GM12872 (cell line): ENCODE measurements at regions not wholly inside any gene's neighbourhood (a gene's known extent, or its start where the extent isn't known, plus 50 kb on each side); places are given as distances from the start of the nearest gene placed in this dataset.

ENCODE experiments used
- TF ChIP-seq, protein P1 (sequence below): IDR thresholded peaks from 3 replicates; pipeline ENCODE4 v1.5.1; 2011; ENCODE audit warnings: low read depth, mild to moderate bottlenecking, low read length, moderate library complexity; ENCODE audit not compliant: insufficient read depth

DNA sequence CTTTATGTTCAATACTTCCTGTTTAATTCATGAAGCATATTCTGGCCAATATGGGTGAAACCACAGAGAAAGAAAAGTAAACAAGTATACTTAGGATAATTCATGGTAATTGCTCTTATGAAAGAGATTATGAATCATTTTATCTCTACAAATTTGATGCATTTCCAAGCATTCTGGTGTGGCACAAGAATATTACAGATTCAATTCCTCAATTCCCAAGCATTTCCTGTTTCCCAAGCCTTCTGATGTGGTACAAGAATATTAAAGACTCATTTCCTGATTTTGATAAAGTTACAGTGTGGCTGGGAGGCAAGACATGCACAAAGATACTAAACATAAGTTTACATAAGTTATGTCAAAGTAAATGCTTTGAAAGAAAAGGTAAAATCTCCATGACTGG is 126.1 kb upstream of the NUDT7 start:
- TF ChIP-seq, protein P1, sequence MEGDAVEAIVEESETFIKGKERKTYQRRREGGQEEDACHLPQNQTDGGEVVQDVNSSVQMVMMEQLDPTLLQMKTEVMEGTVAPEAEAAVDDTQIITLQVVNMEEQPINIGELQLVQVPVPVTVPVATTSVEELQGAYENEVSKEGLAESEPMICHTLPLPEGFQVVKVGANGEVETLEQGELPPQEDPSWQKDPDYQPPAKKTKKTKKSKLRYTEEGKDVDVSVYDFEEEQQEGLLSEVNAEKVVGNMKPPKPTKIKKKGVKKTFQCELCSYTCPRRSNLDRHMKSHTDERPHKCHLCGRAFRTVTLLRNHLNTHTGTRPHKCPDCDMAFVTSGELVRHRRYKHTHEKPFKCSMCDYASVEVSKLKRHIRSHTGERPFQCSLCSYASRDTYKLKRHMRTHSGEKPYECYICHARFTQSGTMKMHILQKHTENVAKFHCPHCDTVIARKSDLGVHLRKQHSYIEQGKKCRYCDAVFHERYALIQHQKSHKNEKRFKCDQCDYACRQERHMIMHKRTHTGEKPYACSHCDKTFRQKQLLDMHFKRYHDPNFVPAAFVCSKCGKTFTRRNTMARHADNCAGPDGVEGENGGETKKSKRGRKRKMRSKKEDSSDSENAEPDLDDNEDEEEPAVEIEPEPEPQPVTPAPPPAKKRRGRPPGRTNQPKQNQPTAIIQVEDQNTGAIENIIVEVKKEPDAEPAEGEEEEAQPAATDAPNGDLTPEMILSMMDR, result no peak

DNA sequence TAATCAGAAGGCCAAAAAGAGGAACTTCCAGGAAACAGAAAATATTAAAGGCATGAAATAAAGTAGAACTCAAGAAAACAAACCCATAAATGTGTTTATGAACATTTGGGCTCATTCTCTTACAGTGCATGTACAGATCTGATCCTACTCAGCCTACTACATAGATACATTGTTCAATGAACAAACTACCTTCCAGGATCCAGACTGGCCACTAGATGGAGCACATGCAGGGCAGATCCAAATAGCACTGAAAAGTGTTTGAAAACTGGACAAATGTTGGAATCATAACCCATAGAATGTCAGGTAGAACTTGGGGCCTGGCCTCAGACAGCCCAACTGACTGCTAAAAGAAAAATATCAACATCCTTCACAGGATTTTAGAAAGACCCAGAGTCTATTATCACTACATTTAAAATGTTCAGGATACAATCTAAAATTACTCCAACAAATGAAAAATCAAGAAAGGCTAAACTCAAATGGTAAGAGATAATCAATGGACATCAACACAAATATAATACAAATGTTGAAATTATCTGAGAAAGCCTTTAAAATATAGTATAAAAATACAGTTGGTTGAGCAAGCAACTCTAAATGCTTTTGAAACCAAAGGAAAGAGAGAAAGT is 122.4 kb upstream of the NUDT7 start:
- TF ChIP-seq, protein P1, result peak; percentile 79

DNA sequence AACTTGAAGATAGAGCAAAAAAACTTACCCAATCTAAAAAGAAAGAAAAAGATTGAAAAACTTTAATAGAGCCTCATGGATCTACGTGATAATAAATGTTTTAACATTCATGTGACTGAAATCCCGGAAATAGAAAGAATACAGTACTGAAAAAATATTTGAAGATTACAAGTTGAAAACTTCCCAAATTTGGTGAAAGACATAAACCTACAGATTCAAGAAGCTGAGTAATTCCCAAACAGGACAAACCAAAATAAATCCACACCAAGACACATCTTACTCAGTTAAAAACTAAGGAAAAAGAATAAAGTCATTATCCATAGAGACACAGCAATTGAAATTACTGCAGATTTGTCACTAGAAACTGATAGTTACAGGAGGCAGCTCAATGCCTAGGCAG is 121.8 kb upstream of the NUDT7 start:
- TF ChIP-seq, protein P1, result no peak

DNA sequence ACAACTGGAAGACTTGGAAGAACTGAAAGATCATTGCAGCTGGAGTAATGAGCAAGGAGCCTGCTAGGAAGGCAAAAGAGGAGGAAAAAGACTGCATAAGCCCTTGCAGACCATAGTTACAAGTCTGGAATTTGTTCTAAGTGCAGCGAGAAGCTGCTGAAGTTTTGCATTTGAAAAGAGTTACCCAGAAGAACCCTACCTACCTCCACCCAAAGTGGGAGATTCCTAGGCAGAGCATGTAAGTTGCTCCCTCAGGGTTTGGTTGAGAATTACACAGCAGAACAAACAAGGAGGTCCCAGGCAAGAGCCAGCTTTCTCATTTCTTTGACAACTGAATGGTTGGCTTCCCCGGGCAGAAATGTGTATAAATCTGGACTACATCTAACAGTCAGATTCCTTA is 118.7 kb upstream of the NUDT7 start:
- TF ChIP-seq, protein P1, result no peak

DNA sequence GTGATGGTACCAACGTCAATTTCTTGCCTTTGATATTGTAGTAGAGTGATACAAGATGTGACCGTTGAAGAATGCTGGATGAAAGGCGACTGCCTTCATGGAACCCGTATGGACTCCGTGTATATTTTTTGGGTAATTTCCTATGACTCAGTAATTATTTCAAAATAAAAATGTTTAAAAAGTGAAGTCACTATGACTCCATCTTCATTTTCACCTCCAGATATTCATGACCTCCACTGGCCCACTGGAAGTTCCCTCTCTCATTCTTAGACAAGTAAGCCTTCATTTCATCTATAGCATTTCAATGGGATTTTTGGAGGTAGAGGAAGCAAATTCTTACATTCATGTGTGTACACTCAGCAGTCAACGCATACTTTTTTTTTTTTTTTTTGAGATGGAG is 111.8 kb upstream of the NUDT7 start:
- TF ChIP-seq, protein P1, result no peak

DNA sequence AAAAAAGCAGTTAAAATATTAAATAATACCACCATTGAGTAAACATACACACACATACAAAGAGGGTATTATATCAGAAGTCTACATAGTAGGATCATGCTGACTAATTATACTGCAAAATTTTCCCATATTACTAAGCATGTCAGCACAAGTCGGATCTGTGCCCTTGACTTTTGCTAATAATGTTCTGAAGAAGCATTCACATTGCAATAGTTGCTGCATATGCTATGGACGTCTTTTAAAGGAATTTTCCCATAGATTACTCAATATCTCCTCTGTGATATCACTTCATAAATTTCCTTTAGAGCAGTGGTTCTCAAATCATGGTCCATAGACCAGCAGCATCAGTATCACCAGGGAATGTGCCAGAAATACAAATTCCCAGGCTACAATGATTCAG is 110.9 kb upstream of the NUDT7 start:
- TF ChIP-seq, protein P1, result no peak

DNA sequence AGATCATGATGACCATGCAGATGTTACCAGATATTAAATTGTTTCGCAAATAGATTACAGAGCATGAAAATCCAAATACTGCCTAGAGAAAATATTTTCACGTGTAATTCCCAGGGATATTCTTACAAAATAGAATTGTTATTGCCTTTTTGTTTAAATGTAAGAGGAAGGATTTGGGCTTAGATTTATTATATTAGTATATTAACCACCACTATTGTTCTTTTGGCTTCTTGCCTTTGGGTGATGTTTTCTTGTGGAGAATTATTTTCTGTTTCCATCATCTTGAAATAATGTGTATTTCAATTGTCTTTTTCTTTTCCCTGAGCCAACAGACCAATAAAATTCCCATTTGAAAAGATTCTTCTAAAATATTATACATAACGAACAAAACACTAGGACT is 109.7 kb upstream of the NUDT7 start:
- TF ChIP-seq, protein P1, result no peak
